Upper lobe of left lung (tissue), 6 donors: ENCODE measurements at regions not wholly inside any gene's neighbourhood (a gene's known extent, or its start where the extent isn't known, plus 50 kb on each side); places are given as distances from the start of the nearest gene placed in this dataset.

Experiments
- ATAC-seq, 2 donors: fragments of 200-7000 bp; cut with Tn5 transposase; one replicate each; pipeline ENCODE4 v1.9.1; 2022; ENCODE audit warnings: mild to moderate bottlenecking in 2 of 2, moderate library complexity in 2 of 2; ENCODE audit not compliant: low FRiP score in 2 of 2
- DNase-seq, 2 donors: peaks; one replicate each; pipeline ENCODE4 v3.0.0-alpha.2; 2019 to 2020
- H3K27ac ChIP-seq, 4 donors: fragments of 200-600 bp; sonication (generic); one replicate each; pipeline ENCODE4 v1.5.1; 2016 to 2019
- H3K27me3 ChIP-seq, 4 donors: fragments of 200-600 bp; sonication (generic); one replicate each; pipeline ENCODE4 v1.5.1; 2017 to 2019
- H3K36me3 ChIP-seq, 4 donors: fragments of 200-600 bp; sonication (generic); one replicate each; pipeline ENCODE4 v1.5.1; 2016 to 2019
- H3K4me1 ChIP-seq, 4 donors: fragments of 200-600 bp; sonication (generic); one replicate each; pipeline ENCODE4 v1.5.1; 2018 to 2019
- H3K4me3 ChIP-seq, 4 donors: fragments of 200-600 bp; sonication (generic); one replicate each; pipeline ENCODE4 v1.5.1; 2017 to 2019; ENCODE audit warnings: mild to moderate bottlenecking in 2 of 4, moderate library complexity in 1 of 4
- H3K9me3 ChIP-seq, 4 donors: fragments of 200-600 bp; sonication (generic); one replicate each; pipeline ENCODE4 v1.5.1; 2018 to 2019
- CTCF ChIP-seq, 6 experiments: fragments of 450-650 bp in 4 of 6; fragments of 200-600 bp in 2 of 6; sonication (generic) in 2 of 6; IDR thresholded peaks; one replicate each; pipeline ENCODE4 v1.5.1; 2016 to 2019; ENCODE audit warnings: antibody characterized with exemption in 6 of 6
- EP300 ChIP-seq, 4 donors: sonication (generic); formaldehyde crosslinking; IDR thresholded peaks; one replicate each; pipeline ENCODE4 v1.5.1; 2017; ENCODE audit warnings: antibody characterized with exemption in 4 of 4, control low read depth in 2 of 4
- POLR2A ChIP-seq, 4 donors: fragments of 450-650 bp; IDR thresholded peaks; one replicate each; pipeline ENCODE4 v1.5.1; 2016 to 2017; ENCODE audit warnings: antibody characterized with exemption in 4 of 4, mild to moderate bottlenecking in 2 of 4
- POLR2AphosphoS5 ChIP-seq, 2 donors: sonication (generic); formaldehyde crosslinking; IDR thresholded peaks; one replicate each; pipeline ENCODE4 v1.5.1; 2017; ENCODE audit warnings: antibody characterized with exemption in 2 of 2
- WGBS, 2 donors: methylation state at CpG; one replicate each; pipeline ENCODE4 v1.1.5; 2017 to 2018; 5-methylcytosine and 5-hydroxymethylcytosine counted together
- donor health status: DM: no; HTN: no; CAD: no; lungs with moderate emphysema.
- donor health status: DM: no; HTN: yes; CAD: no; lungs with severe emphysema.

- Histone ChIP-seq H3K4me3 (no peak overlapping the region), H3K4me1 (peaks cover 0 to 4% (median 0%) of the 10 kb centered on the region in 4 donors), H3K36me3 (no peaks in the 10 kb centered on the region), H3K27ac (no peak overlapping the region), H3K27me3 (no peaks in the 10 kb centered on the region), H3K9me3 (no peaks in the 10 kb centered on the region)
- 75 to 77% methylated on average over 3 of the region's 3 CpGs for WGBS, 2 donors
- DNase-seq, result no peak
- no peak for ATAC-seq
- TF ChIP-seq EP300 (IDR thresholded peaks at IDR 0.05), result no peak
Observed at GRCh38 chr13:106989876-106990275, 421.9 kb upstream of the ARGLU1 start.

- no peak for ATAC-seq
- TF ChIP-seq CTCF (IDR thresholded peaks at IDR 0.05), result no peak
- no peak for TF ChIP-seq POLR2AphosphoS5 (IDR thresholded peaks at IDR 0.05)
- TF ChIP-seq EP300 (IDR thresholded peaks at IDR 0.05), result no peak
- no peak for TF ChIP-seq POLR2A (IDR thresholded peaks at IDR 0.05)
- WGBS, 2 donors, result 66 to 88% methylated on average over 2 to 5 of the region's 5 CpGs
- Histone ChIP-seq H3K27ac (no peak overlapping the region), H3K4me1 (peaks cover 0 to 4% (median 0%) of the 10 kb centered on the region in 4 donors), H3K27me3 (no peaks in the 10 kb centered on the region), H3K4me3 (no peak overlapping the region), H3K9me3 (no peaks in the 10 kb centered on the region), H3K36me3 (no peaks in the 10 kb centered on the region)
- DNase-seq, result peak in 1 of 2 donors; percentile 81
Observed at GRCh38 chr13:106987427-106987785, 419.5 kb upstream of the ARGLU1 start.

GRCh38 chr13:106986687-106987426 lies 418.9 kb upstream of the ARGLU1 start:
- Histone ChIP-seq H3K27ac (no peak overlapping the region), H3K4me1 (peaks cover 0 to 4% (median 0%) of the 10 kb centered on the region in 4 donors), H3K36me3 (no peaks in the 10 kb centered on the region), H3K4me3 (no peak overlapping the region), H3K9me3 (no peaks in the 10 kb centered on the region), H3K27me3 (no peaks in the 10 kb centered on the region)
- no peak for DNase-seq
- ATAC-seq, result no peak
- 85 to 86% methylated on average over 10 of the region's 10 CpGs for WGBS, 2 donors
- TF ChIP-seq POLR2AphosphoS5 (IDR thresholded peaks at IDR 0.05) (no peak), POLR2A (IDR thresholded peaks at IDR 0.05) (no peak), CTCF (IDR thresholded peaks at IDR 0.05) (no peak), EP300 (IDR thresholded peaks at IDR 0.05) (no peak)

- H3K9me3 ChIP-seq, result no peaks in the 10 kb centered on the region
- no peak for DNase-seq
- no peaks in the 10 kb centered on the region for H3K27me3 ChIP-seq
- WGBS, 2 donors, result 74 to 80% methylated on average over 7 of the region's 7 CpGs
- no peak for TF ChIP-seq POLR2A (IDR thresholded peaks at IDR 0.05)
- TF ChIP-seq POLR2AphosphoS5 (IDR thresholded peaks at IDR 0.05), result no peak
- TF ChIP-seq CTCF (IDR thresholded peaks at IDR 0.05), result no peak
- no peak for TF ChIP-seq EP300 (IDR thresholded peaks at IDR 0.05)
- peak; percentile 28 to 78 for ATAC-seq
- no peak overlapping the region for H3K27ac ChIP-seq
- H3K4me3 ChIP-seq, result no peak overlapping the region
- no peaks in the 10 kb centered on the region for H3K36me3 ChIP-seq
- H3K4me1 ChIP-seq, result peaks cover 0 to 4% (median 0%) of the 10 kb centered on the region in 4 donors
Observed at GRCh38 chr13:106986033-106986484, 418.1 kb upstream of the ARGLU1 start.

GRCh38 chr13:106985481-106985880 lies 417.5 kb upstream of the ARGLU1 start:
- H3K9me3 ChIP-seq, result no peaks in the 10 kb centered on the region
- no peak overlapping the region for H3K4me3 ChIP-seq
- TF ChIP-seq EP300 (IDR thresholded peaks at IDR 0.05) (no peak), POLR2AphosphoS5 (IDR thresholded peaks at IDR 0.05) (no peak), POLR2A (IDR thresholded peaks at IDR 0.05) (no peak), CTCF (IDR thresholded peaks at IDR 0.05) (no peak)
- ATAC-seq, result no peak
- no peak for DNase-seq
- no peaks in the 10 kb centered on the region for H3K27me3 ChIP-seq
- H3K36me3 ChIP-seq, result no peaks in the 10 kb centered on the region
- WGBS, 2 donors, result 70 to 71% methylated on average over 3 of the region's 3 CpGs
- no peak overlapping the region for H3K27ac ChIP-seq
- H3K4me1 ChIP-seq, result peaks cover 0 to 4% (median 0%) of the 10 kb centered on the region in 4 donors
